HG02970 (cell line): ENCODE measurements at regions not wholly inside any gene's neighbourhood (a gene's known extent, or its start where the extent isn't known, plus 50 kb on each side); places are given as distances from the start of the nearest gene placed in this dataset.
A peak's percentile ranks its signal among the peaks of the same experiment; 100 is the strongest.

Source experiments
- ATAC-seq: cut with Tn5 transposase; IDR thresholded peaks from one replicate; pipeline ENCODE4 v1.9.1; 2021; ENCODE audit warnings: mild to moderate bottlenecking, moderate library complexity, moderate number of reproducible peaks; ENCODE audit not compliant: unreplicated experiment, low FRiP score

GRCh38 chr1:106868828-106869227 lies 187.6 kb upstream of the PRMT6 start:
- ATAC-seq, result no peak

- ATAC-seq, result no peak
Observed at GRCh38 chr1:106875622-106876021, 180.9 kb upstream of the PRMT6 start.

- ATAC-seq, result no peak
Observed at GRCh38 chr1:106876384-106876783, 180.1 kb upstream of the PRMT6 start.

- ATAC-seq, result no peak
Observed at GRCh38 chr1:106879538-106879937, 176.9 kb upstream of the PRMT6 start.

- ATAC-seq, result no peak
Observed at GRCh38 chr1:106880226-106880625, 176.2 kb upstream of the PRMT6 start.

GRCh38 chr1:106883208-106883607 lies 173.3 kb upstream of the PRMT6 start:
- no peak for ATAC-seq

GRCh38 chr1:106889059-106889458 lies 167.4 kb upstream of the PRMT6 start:
- no peak for ATAC-seq

- no peak for ATAC-seq
Observed at GRCh38 chr1:106889583-106889982, 166.9 kb upstream of the PRMT6 start.

GRCh38 chr1:106897976-106898375 lies 158.5 kb upstream of the PRMT6 start:
- ATAC-seq, result no peak

GRCh38 chr1:106899644-106900043 lies 156.8 kb upstream of the PRMT6 start:
- no peak for ATAC-seq

GRCh38 chr1:106907795-106908194 lies 148.7 kb upstream of the PRMT6 start:
- ATAC-seq, result peak; percentile 94

- ATAC-seq, result no peak
Observed at GRCh38 chr1:106908689-106909088, 147.8 kb upstream of the PRMT6 start.

GRCh38 chr1:106910798-106911197 lies 145.7 kb upstream of the PRMT6 start:
- no peak for ATAC-seq

GRCh38 chr1:106912131-106912530 lies 144.3 kb upstream of the PRMT6 start:
- ATAC-seq, result no peak

- ATAC-seq, result no peak
Observed at GRCh38 chr1:106921186-106921585, 135.3 kb upstream of the PRMT6 start.

- no peak for ATAC-seq
Observed at GRCh38 chr1:106924360-106924759, 132.1 kb upstream of the PRMT6 start.

- ATAC-seq, result no peak
Observed at GRCh38 chr1:106925750-106926149, 130.7 kb upstream of the PRMT6 start.

- no peak for ATAC-seq
Observed at GRCh38 chr1:106926803-106927582, 129.5 kb upstream of the PRMT6 start.

- ATAC-seq, result no peak
Observed at GRCh38 chr1:106937104-106937503, 119.4 kb upstream of the PRMT6 start.

- no peak for ATAC-seq
Observed at GRCh38 chr1:106944721-106945120, 111.8 kb upstream of the PRMT6 start.

- ATAC-seq, result no peak
Observed at GRCh38 chr1:106952776-106953175, 103.7 kb upstream of the PRMT6 start.

GRCh38 chr1:106954661-106955229 lies 101.7 kb upstream of the PRMT6 start:
- ATAC-seq, result no peak
